Hepatocyte (in vitro differentiated cells): ENCODE measurements at regions not wholly inside any gene's neighbourhood (a gene's known extent, or its start where the extent isn't known, plus 50 kb on each side); places are given as distances from the start of the nearest gene placed in this dataset.

ENCODE experiments used
- DNase-seq: peaks from one replicate; pipeline ENCODE4 v3.0.0-alpha.2; 2016; ENCODE audit warnings: low spot score
- H2AFZ ChIP-seq: fragments of 200-600 bp; sonication (generic); 2 replicates; pipeline ENCODE4 v1.6.0; 2016; ENCODE audit warnings: antibody characterized with exemption, mild to moderate bottlenecking
- H3K27ac ChIP-seq: fragments of 200-600 bp; sonication (generic); 2 replicates; pipeline ENCODE4 v1.5.1; 2016; ENCODE audit warnings: mild to moderate bottlenecking
- H3K27me3 ChIP-seq: fragments of 200-600 bp; sonication (generic); 2 replicates; pipeline ENCODE4 v1.6.1; 2016
- H3K36me3 ChIP-seq: fragments of 200-600 bp; sonication (generic); replicated peaks from 2 replicates; pipeline ENCODE4 v1.5.1; 2016; ENCODE audit warnings: low read depth; ENCODE audit not compliant: insufficient read depth
- H3K4me1 ChIP-seq: fragments of 200-600 bp; sonication (generic); 2 replicates; pipeline ENCODE4 v1.5.1; 2016; ENCODE audit warnings: mild to moderate bottlenecking, moderate library complexity; ENCODE audit not compliant: insufficient read depth
- H3K4me2 ChIP-seq: fragments of 200-600 bp; sonication (generic); 2 replicates; pipeline ENCODE4 v1.6.0; 2016
- H3K4me3 ChIP-seq: fragments of 200-600 bp; sonication (generic); 2 replicates; pipeline ENCODE4 v1.5.1; 2016; ENCODE audit warnings: mild to moderate bottlenecking
- H3K79me2 ChIP-seq: fragments of 200-600 bp; sonication (generic); 2 replicates; pipeline ENCODE4 v1.6.0; 2017; ENCODE audit warnings: mild to moderate bottlenecking
- H3K9me2 ChIP-seq: fragments of 200-600 bp; sonication (generic); replicated peaks from 2 replicates; pipeline ENCODE4 v1.6.0; 2017; ENCODE audit warnings: mild to moderate bottlenecking; ENCODE audit not compliant: insufficient read depth
- H3K9me3 ChIP-seq: fragments of 200-600 bp; sonication (generic); 2 replicates; pipeline ENCODE4 v1.5.1; 2016; ENCODE audit warnings: low read depth, mild to moderate bottlenecking
- H4K20me1 ChIP-seq: fragments of 200-600 bp; sonication (generic); 2 replicates; pipeline ENCODE4 v1.6.0; 2016; ENCODE audit warnings: mild to moderate bottlenecking; ENCODE audit not compliant: insufficient read depth, poor library complexity, severe bottlenecking
- CTCF ChIP-seq: fragments of 200-600 bp; sonication (generic); IDR thresholded peaks from 2 replicates; pipeline ENCODE4 v1.5.1; 2016; ENCODE audit warnings: antibody characterized with exemption, mild to moderate bottlenecking; ENCODE audit not compliant: poor library complexity
- EZH2 ChIP-seq: fragments of 200-600 bp; sonication (generic); IDR thresholded peaks from 2 replicates; pipeline ENCODE4 v1.6.1; 2016; ENCODE audit warnings: antibody characterized with exemption, mild to moderate bottlenecking, borderline replicate concordance
- EZH2phosphoT487 ChIP-seq: fragments of 200-600 bp; sonication (generic); IDR thresholded peaks from one replicate; pipeline ENCODE4 v1.6.1; 2018; ENCODE audit warnings: antibody characterized with exemption, mild to moderate bottlenecking, low read depth, moderate library complexity; ENCODE audit not compliant: unreplicated experiment, severe bottlenecking
- WGBS: methylation state at CpG from one replicate; pipeline ENCODE4 v1.1.6; 2016; ENCODE audit warnings: low lambda C conversion rate; ENCODE audit errors: missing lambda C conversion rate; 5-methylcytosine and 5-hydroxymethylcytosine counted together

GRCh38 chr15:95450413-95450812, 880.1 kb upstream of the NR2F2 start:
- H3K9me2 ChIP-seq: no peaks in the 10 kb centered on the region
- no peak for DNase-seq
- no peaks in the 10 kb centered on the region for H3K9me3 ChIP-seq
- H4K20me1 ChIP-seq: no peaks in the 10 kb centered on the region
- no peak for TF ChIP-seq CTCF
- H3K4me3 ChIP-seq: no peak overlapping the region
- H3K36me3 ChIP-seq: no peaks in the 10 kb centered on the region
- no peak overlapping the region for H3K27ac ChIP-seq
- H3K4me2 ChIP-seq: no peak overlapping the region
- H3K4me1 ChIP-seq: no peaks in the 10 kb centered on the region
- H2AFZ ChIP-seq: no peak overlapping the region
- H3K79me2 ChIP-seq: no peaks in the 10 kb centered on the region
- H3K27me3 ChIP-seq: no peaks in the 10 kb centered on the region
- 75% methylated on average over 1 of the region's 1 CpG for WGBS

GRCh38 chr15:95451938-95452337, 878.6 kb upstream of the NR2F2 start:
- no peak overlapping the region for H3K4me2 ChIP-seq
- H3K36me3 ChIP-seq: no peaks in the 10 kb centered on the region
- WGBS: 60% methylated on average over 1 of the region's 1 CpG
- no peak for DNase-seq
- H3K9me3 ChIP-seq: no peaks in the 10 kb centered on the region
- H2AFZ ChIP-seq: no peak overlapping the region
- no peaks in the 10 kb centered on the region for H4K20me1 ChIP-seq
- H3K9me2 ChIP-seq: no peaks in the 10 kb centered on the region
- no peak overlapping the region for H3K4me3 ChIP-seq
- no peak for TF ChIP-seq EZH2phosphoT487
- TF ChIP-seq CTCF: no peak
- TF ChIP-seq EZH2: no peak
- H3K79me2 ChIP-seq: no peaks in the 10 kb centered on the region
- H3K27me3 ChIP-seq: no peaks in the 10 kb centered on the region
- H3K27ac ChIP-seq: no peak overlapping the region
- no peaks in the 10 kb centered on the region for H3K4me1 ChIP-seq

GRCh38 chr15:95454403-95455262, 875.9 kb upstream of the NR2F2 start:
- DNase-seq: no peak
- no peaks in the 10 kb centered on the region for H3K36me3 ChIP-seq

More at GRCh38 chr15:95454403-95455262, 875.9 kb upstream of the NR2F2 start:
- Histone ChIP-seq H4K20me1 (no peaks in the 10 kb centered on the region), H3K4me3 (no peak overlapping the region), H3K27me3 (no peaks in the 10 kb centered on the region), H3K79me2 (no peaks in the 10 kb centered on the region), H3K4me2 (no peak overlapping the region), H3K27ac (no peak overlapping the region), H3K9me2 (no peaks in the 10 kb centered on the region), H2AFZ (no peak overlapping the region), H3K9me3 (no peaks in the 10 kb centered on the region), H3K4me1 (peaks cover 11% of the 10 kb centered on the region)
- TF ChIP-seq CTCF (no peak), EZH2 (no peak), EZH2phosphoT487 (no peak)
- 67% methylated on average over 10 of the region's 10 CpGs for WGBS
